GM21619 (cell line): ENCODE measurements at regions not wholly inside any gene's neighbourhood (a gene's known extent, or its start where the extent isn't known, plus 50 kb on each side); places are given as distances from the start of the nearest gene placed in this dataset.
"Not testable (repeated sequence)": the region's sequence is repeated elsewhere in the genome, so short reads cannot be mapped to it uniquely, and the experiment has no call there.

Experiments used
- ATAC-seq: cut with Tn5 transposase; IDR thresholded peaks from one replicate; pipeline ENCODE4 v1.9.1; 2021; ENCODE audit not compliant: unreplicated experiment

GRCh38 chr6:50899306-50899870 lies 80.7 kb downstream of the TFAP2B start:
- no peak for ATAC-seq

- no peak for ATAC-seq
Observed at GRCh38 chr6:50902260-50902659, 83.6 kb downstream of the TFAP2B start.

GRCh38 chr6:50905297-50905696 lies 86.6 kb downstream of the TFAP2B start:
- no peak for ATAC-seq

- no peak for ATAC-seq
Observed at GRCh38 chr6:50907565-50907964, 88.9 kb downstream of the TFAP2B start.

- no peak for ATAC-seq
Observed at GRCh38 chr6:50913105-50913770, 94.6 kb downstream of the TFAP2B start.

- not testable (repeated sequence) for ATAC-seq
Observed at GRCh38 chr6:50921378-50921777, 102.7 kb downstream of the TFAP2B start.

GRCh38 chr6:50921968-50922367 lies 103.3 kb downstream of the TFAP2B start:
- no peak for ATAC-seq

- ATAC-seq, result no peak
Observed at GRCh38 chr6:50922579-50923525, 104.2 kb downstream of the TFAP2B start.

GRCh38 chr6:50924758-50925157 lies 106.1 kb downstream of the TFAP2B start:
- ATAC-seq, result no peak

- no peak for ATAC-seq
Observed at GRCh38 chr6:50925548-50925947, 106.9 kb downstream of the TFAP2B start.

GRCh38 chr6:50925981-50926380 lies 107.3 kb downstream of the TFAP2B start:
- no peak for ATAC-seq

GRCh38 chr6:50927800-50928199 lies 109.1 kb downstream of the TFAP2B start:
- ATAC-seq, result no peak

- ATAC-seq, result no peak
Observed at GRCh38 chr6:50929323-50929722, 110.7 kb downstream of the TFAP2B start.

GRCh38 chr6:50935442-50935841 lies 116.8 kb downstream of the TFAP2B start:
- no peak for ATAC-seq

- no peak for ATAC-seq
Observed at GRCh38 chr6:50936277-50936681, 117.6 kb downstream of the TFAP2B start.

- no peak for ATAC-seq
Observed at GRCh38 chr6:50939931-50940330, 121.3 kb downstream of the TFAP2B start.

- ATAC-seq, result no peak
Observed at GRCh38 chr6:50945789-50946188, 127.1 kb downstream of the TFAP2B start.

- ATAC-seq, result no peak
Observed at GRCh38 chr6:50952092-50952907, 133.6 kb downstream of the TFAP2B start.

- ATAC-seq, result no peak
Observed at GRCh38 chr6:50956014-50956413, 137.3 kb downstream of the TFAP2B start.

GRCh38 chr6:50958148-50958697 lies 139.6 kb downstream of the TFAP2B start:
- ATAC-seq, result no peak
